RPMI8226 (cell line): ENCODE measurements at regions not wholly inside any gene's neighbourhood (a gene's known extent, or its start where the extent isn't known, plus 50 kb on each side); places are given as distances from the start of the nearest gene placed in this dataset.

ENCODE experiments used
- DNase-seq: peaks from one replicate; pipeline ENCODE4 v3.0.0-alpha.2; 2015

GRCh38 chr18:6537475-6537874, 122.8 kb upstream of the L3MBTL4 start:
- no peak for DNase-seq

GRCh38 chr18:6541131-6541679, 126.5 kb upstream of the L3MBTL4 start:
- DNase-seq, result peak; percentile 11

GRCh38 chr18:6542296-6542695, 127.6 kb upstream of the L3MBTL4 start:
- DNase-seq, result no peak

GRCh38 chr18:6543330-6543908, 128.7 kb upstream of the L3MBTL4 start:
- peak; percentile 33 for DNase-seq

GRCh38 chr18:6546229-6546628, 131.5 kb upstream of the L3MBTL4 start:
- no peak for DNase-seq

GRCh38 chr18:6547476-6547875, 132.8 kb upstream of the L3MBTL4 start:
- DNase-seq, result no peak

GRCh38 chr18:6553234-6553900, 138.7 kb upstream of the L3MBTL4 start:
- DNase-seq, result no peak

- DNase-seq, result no peak
These were observed 142.5 kb upstream of the L3MBTL4 start for GRCh38 chr18:6557057-6557769.

- no peak for DNase-seq
These were observed 143.1 kb upstream of the L3MBTL4 start for GRCh38 chr18:6557770-6558248.

- DNase-seq, result no peak
These were observed 143.9 kb upstream of the L3MBTL4 start for GRCh38 chr18:6558446-6559156.

- no peak for DNase-seq
These were observed 144.6 kb upstream of the L3MBTL4 start for GRCh38 chr18:6559296-6559695.

- DNase-seq, result no peak
These were observed 146.3 kb upstream of the L3MBTL4 start for GRCh38 chr18:6561016-6561415.

GRCh38 chr18:6561420-6561861, 146.7 kb upstream of the L3MBTL4 start:
- no peak for DNase-seq

GRCh38 chr18:6561862-6562291, 147.2 kb upstream of the L3MBTL4 start:
- DNase-seq, result no peak

GRCh38 chr18:6563896-6564295, 149.2 kb upstream of the L3MBTL4 start:
- DNase-seq, result no peak

GRCh38 chr18:6564950-6565814, 150.5 kb upstream of the L3MBTL4 start:
- no peak for DNase-seq

- DNase-seq, result no peak
These were observed 151.0 kb upstream of the L3MBTL4 start for GRCh38 chr18:6565815-6566081.

- no peak for DNase-seq
These were observed 151.7 kb upstream of the L3MBTL4 start for GRCh38 chr18:6566338-6566911.

GRCh38 chr18:6569813-6570212, 155.1 kb upstream of the L3MBTL4 start:
- no peak for DNase-seq

GRCh38 chr18:6570581-6571238, 156.0 kb upstream of the L3MBTL4 start:
- no peak for DNase-seq

- DNase-seq, result no peak
These were observed 156.5 kb upstream of the L3MBTL4 start for GRCh38 chr18:6571239-6571602.
